Esophagus muscularis mucosa (tissue), 4 donors: ENCODE measurements at regions not wholly inside any gene's neighbourhood (a gene's known extent, or its start where the extent isn't known, plus 50 kb on each side); places are given as distances from the start of the nearest gene placed in this dataset.

ENCODE experiments used
- DNase-seq: peaks from one replicate; pipeline ENCODE4 v3.0.0-alpha.2; 2017; ENCODE audit errors: extremely low spot score
- H3K27ac ChIP-seq, 4 donors: fragments of 200-600 bp; sonication (generic); replicated peaks in 1 of 4; 1 replicate in 3 of 4; 2 replicates in 1 of 4; pipeline ENCODE4 v1.5.1; 2016 to 2019; ENCODE audit warnings: mild to moderate bottlenecking in 1 of 4
- H3K27me3 ChIP-seq, 4 donors: fragments of 200-600 bp; sonication (generic); one replicate each; pipeline versions ENCODE4 v1.5.1 to v1.6.0; 2016 to 2019
- H3K36me3 ChIP-seq, 4 donors: fragments of 200-600 bp; sonication (generic); one replicate each; pipeline ENCODE4 v1.5.1; 2016 to 2019
- H3K4me1 ChIP-seq, 4 donors: fragments of 200-600 bp; sonication (generic); one replicate each; pipeline ENCODE4 v1.5.1; 2016 to 2019
- H3K4me3 ChIP-seq, 4 donors: fragments of 200-600 bp; sonication (generic); 1 replicate in 2 of 4; 2 replicates in 2 of 4; pipeline ENCODE4 v1.5.1; 2016 to 2019; ENCODE audit warnings: mild to moderate bottlenecking in 4 of 4, moderate library complexity in 1 of 4
- H3K9me3 ChIP-seq, 4 donors: fragments of 200-600 bp; sonication (generic); 1 replicate in 3 of 4; 2 replicates in 1 of 4; pipeline ENCODE4 v1.5.1; 2016 to 2019
- CTCF ChIP-seq, 3 experiments: fragments of 200-600 bp in 2 of 3; fragments of 450-650 bp in 1 of 3; sonication (generic) in 2 of 3; IDR thresholded peaks; one replicate each; pipeline ENCODE4 v1.5.1; 2017 to 2019; ENCODE audit warnings: antibody characterized with exemption in 3 of 3, mild to moderate bottlenecking in 2 of 3, moderate library complexity in 1 of 3
- EP300 ChIP-seq: sonication (generic); formaldehyde crosslinking; IDR thresholded peaks from one replicate; pipeline ENCODE4 v1.6.1; 2017; ENCODE audit warnings: antibody characterized with exemption
- POLR2A ChIP-seq: fragments of 450-650 bp; IDR thresholded peaks from one replicate; pipeline ENCODE4 v1.6.1; 2017; ENCODE audit warnings: antibody characterized with exemption, moderate library complexity, mild to moderate bottlenecking, low read depth
- POLR2AphosphoS5 ChIP-seq, 2 donors: sonication (generic); formaldehyde crosslinking; IDR thresholded peaks; one replicate each; pipeline ENCODE4 v1.6.1; 2017; ENCODE audit warnings: antibody characterized with exemption in 2 of 2
- WGBS: methylation state at CpG from one replicate; pipeline ENCODE4 v1.1.5; 2018; 5-methylcytosine and 5-hydroxymethylcytosine counted together
- intact Hi-C: fragments of 100-400 bp; cut with DNase I; formaldehyde crosslinking; loops from one replicate; pipeline ENCODE4 v1.15.1; 2023

GRCh38 chr2:59790186-59791003 is 763.1 kb downstream of the BCL11A start:
- WGBS, result 70% methylated on average over 11 of the region's 11 CpGs
- no peak for TF ChIP-seq POLR2A
- no peak for TF ChIP-seq CTCF (IDR thresholded peaks at IDR 0.05)
- no peak for TF ChIP-seq POLR2AphosphoS5 (IDR thresholded peaks at IDR 0.05)
- TF ChIP-seq EP300, result no peak
- no peaks in the 10 kb centered on the region for H3K4me1 ChIP-seq
- H3K36me3 ChIP-seq, result no peaks in the 10 kb centered on the region
- intact Hi-C loops, result no loop called here
- H3K9me3 ChIP-seq, result peaks cover 0 to 9% (median 7%) of the 10 kb centered on the region in 4 donors
- H3K27ac ChIP-seq, result no peak overlapping the region
- H3K4me3 ChIP-seq, result no peak overlapping the region
- DNase-seq, result peak; percentile 70
- H3K27me3 ChIP-seq, result no peaks in the 10 kb centered on the region

- no peak overlapping the region for H3K4me3 ChIP-seq
- no peak overlapping the region for H3K27ac ChIP-seq
- no peak for DNase-seq
- peaks cover 0 to 9% (median 5%) of the 10 kb centered on the region in 4 donors for H3K9me3 ChIP-seq
- WGBS, result 54% methylated on average over 2 of the region's 2 CpGs
- TF ChIP-seq POLR2A, result no peak
- TF ChIP-seq EP300, result no peak
- TF ChIP-seq CTCF (IDR thresholded peaks at IDR 0.05), result no peak
- no peak for TF ChIP-seq POLR2AphosphoS5 (IDR thresholded peaks at IDR 0.05)
- no peaks in the 10 kb centered on the region for H3K4me1 ChIP-seq
- intact Hi-C loops, result no loop called here
- H3K36me3 ChIP-seq, result no peaks in the 10 kb centered on the region
- H3K27me3 ChIP-seq, result no peaks in the 10 kb centered on the region
Observed at GRCh38 chr2:59789523-59789922, 763.9 kb downstream of the BCL11A start.

- TF ChIP-seq EP300, result no peak
- Histone ChIP-seq H3K4me1 (no peaks in the 10 kb centered on the region), H3K27me3 (no peaks in the 10 kb centered on the region), H3K27ac (no peak overlapping the region), H3K4me3 (no peak overlapping the region), H3K36me3 (no peaks in the 10 kb centered on the region), H3K9me3 (no peaks in the 10 kb centered on the region)
- no peak for DNase-seq
- intact Hi-C loops, result no loop called here
- WGBS, result 82% methylated on average over 3 of the region's 3 CpGs
Observed at GRCh38 chr2:59787095-59787494, 766.4 kb downstream of the BCL11A start.

- intact Hi-C loops, result no loop called here
Observed at GRCh38 chr2:59786684-59787083, 766.8 kb downstream of the BCL11A start.

GRCh38 chr2:59779571-59779970 is 773.9 kb downstream of the BCL11A start:
- Histone ChIP-seq H3K4me3 (no peak overlapping the region), H3K9me3 (no peaks in the 10 kb centered on the region), H3K27ac (no peak overlapping the region), H3K36me3 (no peaks in the 10 kb centered on the region), H3K27me3 (no peaks in the 10 kb centered on the region), H3K4me1 (no peaks in the 10 kb centered on the region)
- no peak for DNase-seq
- intact Hi-C loops, result no loop called here
- no peak for TF ChIP-seq EP300
- TF ChIP-seq POLR2A, result no peak

More at GRCh38 chr2:59786684-59787083, 766.8 kb downstream of the BCL11A start:
- Histone ChIP-seq H3K27ac (no peak overlapping the region), H3K9me3 (no peaks in the 10 kb centered on the region), H3K4me1 (no peaks in the 10 kb centered on the region), H3K4me3 (no peak overlapping the region), H3K36me3 (no peaks in the 10 kb centered on the region), H3K27me3 (no peaks in the 10 kb centered on the region)
- peak; percentile 77 for DNase-seq
- TF ChIP-seq CTCF (IDR thresholded peaks at IDR 0.05) (no peak), EP300 (no peak), POLR2AphosphoS5 (IDR thresholded peaks at IDR 0.05) (no peak), POLR2A (no peak)
- WGBS, result 86% methylated on average over 1 of the region's 1 CpG

- no peak overlapping the region for H3K4me3 ChIP-seq
- H3K9me3 ChIP-seq, result no peaks in the 10 kb centered on the region
- no peak overlapping the region for H3K27ac ChIP-seq
- no peaks in the 10 kb centered on the region for H3K36me3 ChIP-seq
- H3K4me1 ChIP-seq, result no peaks in the 10 kb centered on the region
- 89% methylated on average over 3 of the region's 3 CpGs for WGBS
- DNase-seq, result peak; percentile 21
- intact Hi-C loops, result no loop called here
- H3K27me3 ChIP-seq, result no peaks in the 10 kb centered on the region
- TF ChIP-seq POLR2A (no peak), POLR2AphosphoS5 (IDR thresholded peaks at IDR 0.05) (no peak), EP300 (no peak), CTCF (IDR thresholded peaks at IDR 0.05) (no peak)
Observed at GRCh38 chr2:59777120-59777519, 776.3 kb downstream of the BCL11A start.
